MCF 10A (cell line): ENCODE measurements at regions not wholly inside any gene's neighbourhood (a gene's known extent, or its start where the extent isn't known, plus 50 kb on each side); places are given as distances from the start of the nearest gene placed in this dataset.

ENCODE experiments used
- BruUV-seq: library from RNA; stranded (reverse); fragments of 400-500 nt; replicated peaks from 2 replicates; lab custom pipeline; 2021; lab: Mats Ljungman, UMichigan
- CTCF ChIA-PET: fragments of 300-600 bp; sonication (Branson Sonifier 250); formaldehyde crosslinking; extraction: SDS; loops from one replicate; lab custom pipeline; 2021; ENCODE audit warnings: antibody characterized with exemption, inconsistent platforms; lab: Yijun Ruan, JAX
- POLR2A ChIA-PET: fragments of 300-600, 350-650 bp; sonication (Branson Sonifier 250); formaldehyde crosslinking; extraction: SDS; loops from one replicate; lab custom pipeline; 2020; ENCODE audit warnings: antibody characterized with exemption, inconsistent platforms; lab: Yijun Ruan, JAX
- DNase-seq: peaks from one replicate; pipeline ENCODE4 v3.0.0-alpha.2; 2018; ENCODE audit not compliant: unreplicated experiment
- H3K27ac Mint-ChIP-seq: one replicate; pipeline ENCODE4 v1.8.0; 2022; ENCODE audit warnings: mild to moderate bottlenecking, low read depth, mixed read lengths; ENCODE audit not compliant: unreplicated experiment
- H3K27me3 Mint-ChIP-seq: one replicate; pipeline ENCODE4 v1.8.0; 2022; ENCODE audit warnings: mixed read lengths; ENCODE audit not compliant: insufficient read depth, unreplicated experiment
- H3K36me3 Mint-ChIP-seq: one replicate; pipeline ENCODE4 v1.8.0; 2022; ENCODE audit warnings: mild to moderate bottlenecking, moderate library complexity, mixed read lengths; ENCODE audit not compliant: insufficient read depth, unreplicated experiment
- H3K4me1 Mint-ChIP-seq: one replicate; pipeline ENCODE4 v1.8.0; 2022; ENCODE audit warnings: mixed read lengths; ENCODE audit not compliant: insufficient read depth, unreplicated experiment
- H3K4me3 Mint-ChIP-seq: one replicate; pipeline ENCODE4 v1.8.0; 2022; ENCODE audit warnings: mild to moderate bottlenecking, moderate library complexity, mixed read lengths; ENCODE audit not compliant: unreplicated experiment
- H3K9me3 Mint-ChIP-seq: one replicate; pipeline ENCODE4 v1.8.0; 2022; ENCODE audit warnings: mixed read lengths; ENCODE audit not compliant: unreplicated experiment
- intact Hi-C: fragments of 100-400 bp; cut with micrococcal nuclease; formaldehyde crosslinking; loops from 2 replicates; pipeline ENCODE4 v1.14.1; 2022
- TF ChIP-seq, protein P1 (sequence below): fragments of 200-600 bp; IDR thresholded peaks from one replicate; pipeline ENCODE4 v1.8.0; 2022; ENCODE audit warnings: antibody characterized with exemption, mild to moderate bottlenecking; ENCODE audit not compliant: unreplicated experiment

DNA sequence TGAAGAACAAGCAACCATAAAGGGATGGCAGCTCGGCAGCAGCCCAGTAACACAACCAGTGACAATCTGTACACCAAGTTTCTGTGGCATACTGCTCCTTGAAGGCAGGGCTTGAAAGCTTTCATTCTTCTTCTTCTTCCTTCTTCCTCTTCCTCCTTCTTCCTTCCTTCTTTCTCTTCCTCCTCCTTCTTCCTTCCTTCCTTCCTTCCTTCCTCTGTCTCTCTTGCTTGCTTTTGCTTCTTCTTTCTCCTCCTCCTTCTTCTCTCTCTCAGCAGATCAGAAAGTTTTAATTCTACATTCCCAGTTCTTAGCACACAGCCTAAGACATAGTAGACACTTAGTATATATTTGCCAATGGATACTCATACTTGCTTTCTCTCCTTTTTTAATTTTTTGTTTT lies 95.9 kb downstream of the GLUL start:
- TF ChIP-seq, protein P1, sequence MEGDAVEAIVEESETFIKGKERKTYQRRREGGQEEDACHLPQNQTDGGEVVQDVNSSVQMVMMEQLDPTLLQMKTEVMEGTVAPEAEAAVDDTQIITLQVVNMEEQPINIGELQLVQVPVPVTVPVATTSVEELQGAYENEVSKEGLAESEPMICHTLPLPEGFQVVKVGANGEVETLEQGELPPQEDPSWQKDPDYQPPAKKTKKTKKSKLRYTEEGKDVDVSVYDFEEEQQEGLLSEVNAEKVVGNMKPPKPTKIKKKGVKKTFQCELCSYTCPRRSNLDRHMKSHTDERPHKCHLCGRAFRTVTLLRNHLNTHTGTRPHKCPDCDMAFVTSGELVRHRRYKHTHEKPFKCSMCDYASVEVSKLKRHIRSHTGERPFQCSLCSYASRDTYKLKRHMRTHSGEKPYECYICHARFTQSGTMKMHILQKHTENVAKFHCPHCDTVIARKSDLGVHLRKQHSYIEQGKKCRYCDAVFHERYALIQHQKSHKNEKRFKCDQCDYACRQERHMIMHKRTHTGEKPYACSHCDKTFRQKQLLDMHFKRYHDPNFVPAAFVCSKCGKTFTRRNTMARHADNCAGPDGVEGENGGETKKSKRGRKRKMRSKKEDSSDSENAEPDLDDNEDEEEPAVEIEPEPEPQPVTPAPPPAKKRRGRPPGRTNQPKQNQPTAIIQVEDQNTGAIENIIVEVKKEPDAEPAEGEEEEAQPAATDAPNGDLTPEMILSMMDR: no peak
- Mint-ChIP-seq H3K36me3 (no peaks in the 10 kb centered on the region), H3K4me1 (peaks cover 23% of the 10 kb centered on the region), H3K9me3 (no peaks in the 10 kb centered on the region), H3K27ac (no peak overlapping the region), H3K4me3 (no peak overlapping the region), H3K27me3 (no peaks in the 10 kb centered on the region)
- BruUV-seq: no TSS peak
- intact Hi-C loops: no loop called here
- CTCF ChIA-PET: interaction anchor here (2.4 kb wide), 1 partner anchor 152 kb away, joined by 12 read pairs; no protein-coding TSS in a partner anchor
- DNase-seq: no peak
- POLR2A ChIA-PET: no interaction called here

DNA sequence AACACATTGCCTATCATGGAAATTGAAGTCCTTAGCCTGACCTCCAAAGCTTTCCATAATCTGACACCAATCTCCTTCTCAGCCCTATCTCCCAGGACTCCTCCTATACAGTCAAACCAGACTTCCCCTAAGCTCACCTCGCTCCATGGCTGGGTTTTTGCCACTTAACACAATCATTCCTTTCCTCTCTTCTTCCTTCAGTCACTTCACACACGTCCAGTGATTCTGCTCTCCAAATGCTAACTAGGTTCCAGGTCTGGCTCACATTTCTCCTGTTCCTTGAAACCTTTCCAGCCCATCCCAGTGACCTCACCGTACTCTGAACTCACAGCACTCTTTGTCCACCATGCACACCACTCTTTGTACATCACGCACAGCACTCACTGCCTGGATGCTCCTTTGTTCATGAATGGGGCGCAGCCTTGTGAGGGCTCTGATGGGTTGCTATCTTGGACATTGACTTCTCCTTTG lies 98.4 kb downstream of the GLUL start:
- POLR2A ChIA-PET: interaction anchor here (0.7 to 4.8 kb wide), 3 partner anchors 11 to 148 kb away, joined by 3 to 100 read pairs (median 4); no protein-coding TSS in a partner anchor
- TF ChIP-seq, protein P1: no peak
- H3K9me3 Mint-ChIP-seq: no peaks in the 10 kb centered on the region
- no peaks in the 10 kb centered on the region for H3K36me3 Mint-ChIP-seq
- no peak overlapping the region for H3K27ac Mint-ChIP-seq
- BruUV-seq: no TSS peak
- intact Hi-C loops: no loop called here
- H3K27me3 Mint-ChIP-seq: no peaks in the 10 kb centered on the region
- no peak for DNase-seq
- H3K4me1 Mint-ChIP-seq: peaks cover 31% of the 10 kb centered on the region
- H3K4me3 Mint-ChIP-seq: no peak overlapping the region
- CTCF ChIA-PET: interaction anchor here (1.6 to 4.5 kb wide), 3 partner anchors 44 to 150 kb away, joined by 3 to 55 read pairs (median 12); no protein-coding TSS in a partner anchor

DNA sequence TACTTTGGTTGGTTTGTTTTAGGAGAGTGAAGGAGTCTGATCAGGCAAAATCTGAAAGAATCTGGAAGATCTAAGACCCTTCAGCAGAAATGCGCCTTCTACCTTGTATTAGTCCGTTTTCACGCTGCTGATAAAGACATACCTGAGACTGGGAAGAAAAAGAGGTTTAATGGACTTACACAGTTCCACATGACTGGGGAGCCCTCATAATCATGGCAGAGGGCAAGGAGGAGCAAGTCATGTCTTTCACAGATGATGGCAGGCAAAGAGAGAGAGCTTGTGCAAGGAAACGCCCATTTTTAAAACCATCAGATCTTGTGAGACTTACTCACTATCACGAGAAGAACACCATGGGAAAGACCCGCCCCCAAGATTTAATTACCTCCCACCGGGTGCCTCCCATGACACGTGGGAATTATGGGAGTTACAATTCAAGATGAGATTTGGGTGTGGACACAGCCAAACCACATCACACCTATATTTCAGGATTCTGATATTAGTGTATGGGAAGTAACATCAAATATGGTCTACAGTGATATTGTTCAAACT lies 99.3 kb downstream of the GLUL start:
- no peak overlapping the region for H3K4me3 Mint-ChIP-seq
- CTCF ChIA-PET: interaction anchor here (0.5 to 4.5 kb wide), 4 partner anchors 29 to 163 kb away, joined by 3 to 55 read pairs (median 14); no protein-coding TSS in a partner anchor
- intact Hi-C loops: no loop called here

More for the DNA sequence above, 99.3 kb downstream of the GLUL start:
- Mint-ChIP-seq H3K27ac (peak overlapping the region; percentile 36), H3K27me3 (no peaks in the 10 kb centered on the region), H3K36me3 (no peaks in the 10 kb centered on the region), H3K4me1 (peaks cover 31% of the 10 kb centered on the region), H3K9me3 (no peaks in the 10 kb centered on the region)
- POLR2A ChIA-PET: interaction anchor here (0.7 to 4.8 kb wide), 9 partner anchors 8 to 205 kb away, joined by 3 to 100 read pairs (median 4); partner anchors contain the start of gene GLUL
- TF ChIP-seq, protein P1: no peak
- no peak for DNase-seq
- BruUV-seq: no TSS peak
